Endothelial cell of umbilical vein (primary cell): ENCODE measurements at regions not wholly inside any gene's neighbourhood (a gene's known extent, or its start where the extent isn't known, plus 50 kb on each side); places are given as distances from the start of the nearest gene placed in this dataset.

Source experiments
- CTCF ChIP-seq, 2 donors: IDR thresholded peaks; 1 replicate in 1 of 2; 2 replicates in 1 of 2; pipeline ENCODE4 v1.5.1; 2011; ENCODE audit warnings: low read length in 2 of 2, mild to moderate bottlenecking in 2 of 2, moderate library complexity in 2 of 2, control low read depth in 1 of 2, inconsistent platforms in 1 of 2, low read depth in 1 of 2; ENCODE audit not compliant: insufficient read depth in 1 of 2; ENCODE audit errors: extremely low read depth in 1 of 2
- FOS ChIP-seq: IDR thresholded peaks from 2 replicates; pipeline ENCODE4 v1.6.1; 2011; ENCODE audit warnings: mild to moderate bottlenecking, low read length, moderate library complexity, borderline replicate concordance; ENCODE audit not compliant: insufficient read depth
- MAX ChIP-seq: IDR thresholded peaks from 2 replicates; pipeline ENCODE4 v1.6.1; 2011; ENCODE audit not compliant: insufficient read depth, insufficient read length
- POLR2A ChIP-seq: IDR thresholded peaks from 2 replicates; pipeline ENCODE4 v1.6.1; 2012; ENCODE audit warnings: low read depth, mild to moderate bottlenecking, control low read depth, low read length
- POLR2AphosphoS5 ChIP-seq: IDR thresholded peaks from 2 replicates; pipeline ENCODE4 v1.6.1; 2012; ENCODE audit warnings: low read depth, mild to moderate bottlenecking, control low read depth, low read length, moderate library complexity; ENCODE audit not compliant: insufficient read depth

GRCh38 chr2:125037135-125037653 is 1012.1 kb downstream of the CNTNAP5 start:
- TF ChIP-seq CTCF (IDR thresholded peaks at IDR 0.05; ENCODE audit: extremely low read depth in 1 of 2, insufficient read depth in 1 of 2, low read depth in 1 of 2, low read length in 2 of 2) (no peak), FOS (no peak), POLR2A (no peak), MAX (no peak), POLR2AphosphoS5 (no peak)
